Limb (tissue), 2 donors: ENCODE measurements at regions not wholly inside any gene's neighbourhood (a gene's known extent, or its start where the extent isn't known, plus 50 kb on each side); places are given as distances from the start of the nearest gene placed in this dataset.

Source experiments
- DNase-seq, 2 donors: peaks; one replicate each; pipeline ENCODE4 v3.0.0-alpha.2; 2016; ENCODE audit errors: extremely low spot score in 2 of 2

DNA sequence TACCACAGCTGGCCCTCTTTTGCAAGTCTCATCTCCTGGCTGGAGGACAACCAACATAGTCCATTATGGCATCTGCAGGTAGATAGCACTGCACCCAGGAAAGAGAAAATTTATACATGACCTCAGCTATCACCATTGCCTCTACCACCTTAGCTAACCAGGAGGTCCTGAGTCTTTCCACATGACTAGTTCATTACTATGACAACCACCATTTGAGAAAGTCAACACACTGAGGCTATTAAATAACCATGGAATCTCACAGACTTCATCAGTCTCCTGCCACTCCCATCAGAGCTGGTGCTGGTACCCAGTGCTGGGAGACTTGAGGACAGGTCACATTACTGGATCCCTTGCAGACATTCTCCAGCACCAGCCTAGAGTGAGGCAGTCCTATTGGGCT lies 285.9 kb downstream of the GBA3 start:
- DNase-seq = no peak

DNA sequence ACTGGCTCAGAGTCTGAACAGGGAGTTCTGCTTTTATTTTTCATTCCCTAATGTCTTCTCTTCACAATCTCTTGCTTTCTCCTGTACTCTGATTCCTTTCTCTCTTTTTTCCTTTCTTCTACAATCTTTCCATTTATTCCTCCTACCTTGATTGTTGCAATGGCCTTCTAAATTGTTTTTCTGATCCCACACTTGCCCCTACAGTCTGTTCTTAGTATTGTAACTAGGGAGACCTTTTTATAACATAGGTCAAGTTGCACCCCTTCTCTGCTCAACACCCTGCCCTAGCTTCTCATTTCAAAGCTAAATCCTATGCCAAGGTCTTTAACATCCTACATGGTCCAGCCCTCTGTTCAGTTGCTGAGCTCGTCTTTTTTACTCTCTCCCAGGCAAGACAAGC lies 277.9 kb downstream of the GBA3 start:
- DNase-seq = no peak

DNA sequence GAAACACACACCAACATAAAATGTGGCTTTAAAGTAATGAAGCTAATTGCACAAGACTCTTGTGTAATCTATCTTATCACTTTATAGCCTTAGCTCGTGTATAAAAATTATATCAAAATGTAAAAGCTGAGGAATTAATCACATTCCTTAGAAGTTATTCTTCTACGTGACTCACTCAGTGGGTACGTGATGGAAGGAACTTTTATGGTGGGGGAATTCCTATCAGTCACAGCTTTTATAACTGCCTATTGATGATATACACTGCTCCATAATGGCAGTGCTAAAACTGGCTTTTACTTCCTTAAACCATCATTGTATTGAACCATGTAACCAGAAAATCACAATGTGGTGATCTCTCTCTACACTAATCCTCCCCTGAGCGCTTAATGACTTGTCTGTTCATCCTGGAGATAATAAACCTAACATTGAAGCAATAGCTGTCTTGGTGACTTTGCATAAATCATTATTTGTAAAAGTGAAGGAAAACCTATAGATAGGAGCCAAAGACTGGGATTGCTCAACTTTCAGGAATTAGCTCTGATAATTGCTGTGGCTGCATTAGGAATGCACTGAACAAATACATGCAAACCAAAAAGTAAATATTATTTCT lies 276.7 kb downstream of the GBA3 start:
- DNase-seq = no peak

DNA sequence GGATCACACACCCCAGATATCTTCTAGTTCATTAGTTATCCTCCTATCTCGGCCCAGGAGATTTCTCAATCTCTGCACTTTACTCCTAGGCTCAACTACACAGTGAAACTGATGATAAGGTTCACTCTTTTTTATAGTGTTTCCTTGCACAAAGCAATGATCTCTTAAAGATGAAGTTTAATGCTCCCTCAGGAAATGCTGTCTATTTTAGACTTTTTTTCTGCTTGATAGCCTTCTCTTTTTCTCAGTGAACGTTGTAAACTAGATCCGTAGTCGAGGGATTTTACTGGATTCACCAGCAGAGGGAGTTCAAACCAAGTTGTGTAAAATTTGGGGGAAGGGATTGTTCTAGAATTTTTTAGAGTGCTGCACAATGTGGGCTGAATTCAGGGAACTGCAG lies 269.6 kb downstream of the GBA3 start:
- DNase-seq = peak in 1 of 2 donors; percentile 22

DNA sequence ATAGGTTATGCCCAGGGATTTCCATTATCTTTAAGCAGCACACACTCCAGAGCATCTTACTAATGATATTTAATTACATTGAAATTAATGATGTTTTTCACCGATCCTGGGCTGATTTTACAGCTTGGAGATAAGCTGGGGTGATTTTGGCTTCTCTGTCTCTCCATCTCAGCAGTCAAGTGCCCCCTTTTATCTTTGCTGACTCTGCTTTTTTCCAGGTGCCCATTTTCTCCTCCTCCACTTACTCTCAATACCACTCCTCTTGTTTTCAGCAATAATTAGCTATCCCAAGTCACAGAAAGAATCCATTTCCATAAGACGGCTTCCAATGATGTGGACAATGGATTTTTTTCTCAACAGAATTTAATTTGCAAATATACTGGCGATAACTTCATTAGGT lies 266.7 kb downstream of the GBA3 start:
- DNase-seq = no peak

DNA sequence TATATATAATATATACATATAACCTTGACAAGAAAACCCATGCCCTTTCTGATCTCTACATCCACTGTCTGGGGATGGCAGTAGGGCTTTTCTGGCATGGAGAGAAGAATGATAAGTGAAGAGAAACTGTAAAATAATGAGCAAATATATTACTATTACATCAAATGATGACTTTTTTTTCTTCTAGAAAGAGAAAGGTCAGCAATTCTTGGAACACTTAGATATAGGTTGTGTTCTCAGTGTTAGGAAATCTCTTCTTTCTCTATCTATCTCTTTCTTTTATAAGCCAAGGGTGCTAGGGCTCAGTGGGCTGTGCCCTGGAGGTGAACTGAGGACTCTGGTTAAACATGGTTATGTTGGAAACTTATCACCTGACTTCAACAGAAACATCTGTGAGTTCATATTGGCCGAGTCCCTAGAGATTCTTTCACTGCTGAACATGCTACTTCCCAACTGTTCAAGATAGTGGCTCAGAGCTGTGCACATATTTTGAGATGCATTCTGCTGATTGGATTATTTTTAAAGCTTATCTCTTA lies 265.1 kb downstream of the GBA3 start:
- no peak for DNase-seq

DNA sequence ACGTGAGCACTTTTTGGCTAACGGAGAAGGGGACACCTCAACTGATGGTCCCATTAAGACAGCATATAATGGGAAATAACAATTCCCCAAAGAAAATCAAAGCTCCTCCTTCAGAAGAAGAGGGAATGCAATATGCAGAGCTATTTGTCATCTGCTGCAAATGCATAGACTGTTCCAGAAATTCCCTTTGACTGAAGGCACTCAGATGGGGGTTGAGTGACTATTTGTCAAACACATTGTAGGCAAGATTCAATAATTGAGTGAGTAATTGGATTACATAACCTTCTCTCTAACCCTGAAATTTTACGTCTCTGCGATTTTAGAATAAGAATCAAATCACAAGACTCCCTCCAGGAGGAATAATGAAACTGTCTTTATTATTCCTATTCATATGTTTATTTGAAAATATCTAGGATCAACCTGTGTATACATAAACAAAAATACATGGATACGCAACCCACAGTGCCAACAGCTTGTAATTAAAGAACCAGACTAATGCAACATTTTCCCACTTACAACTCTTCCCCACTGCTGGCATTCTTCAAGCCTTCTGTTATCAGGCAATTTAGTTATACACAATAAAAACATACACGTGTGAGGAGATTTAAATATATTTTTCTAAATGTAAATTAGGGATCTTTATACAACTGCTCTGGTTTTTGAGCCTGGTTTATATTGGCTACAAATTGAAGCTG lies 256.6 kb downstream of the GBA3 start:
- DNase-seq = no peak

DNA sequence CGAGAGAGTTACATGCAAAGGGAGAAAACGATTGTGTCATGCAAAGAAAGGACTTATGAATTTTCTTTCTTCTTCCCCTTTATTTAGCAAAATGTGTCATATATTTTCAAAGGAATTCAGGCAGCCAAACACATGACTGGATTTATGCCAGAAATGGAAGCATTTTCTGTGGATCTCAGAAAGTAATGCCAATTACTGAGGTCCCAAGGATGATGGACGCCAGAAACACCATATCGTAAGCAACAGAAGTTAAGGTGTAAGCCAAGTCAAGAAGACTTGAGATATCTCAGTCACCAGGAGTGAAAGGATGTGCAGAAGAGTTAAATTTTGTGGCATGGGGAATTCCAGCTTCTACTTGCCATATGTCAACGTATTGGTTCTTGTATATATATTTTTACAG lies 255.1 kb downstream of the GBA3 start:
- DNase-seq = no peak

DNA sequence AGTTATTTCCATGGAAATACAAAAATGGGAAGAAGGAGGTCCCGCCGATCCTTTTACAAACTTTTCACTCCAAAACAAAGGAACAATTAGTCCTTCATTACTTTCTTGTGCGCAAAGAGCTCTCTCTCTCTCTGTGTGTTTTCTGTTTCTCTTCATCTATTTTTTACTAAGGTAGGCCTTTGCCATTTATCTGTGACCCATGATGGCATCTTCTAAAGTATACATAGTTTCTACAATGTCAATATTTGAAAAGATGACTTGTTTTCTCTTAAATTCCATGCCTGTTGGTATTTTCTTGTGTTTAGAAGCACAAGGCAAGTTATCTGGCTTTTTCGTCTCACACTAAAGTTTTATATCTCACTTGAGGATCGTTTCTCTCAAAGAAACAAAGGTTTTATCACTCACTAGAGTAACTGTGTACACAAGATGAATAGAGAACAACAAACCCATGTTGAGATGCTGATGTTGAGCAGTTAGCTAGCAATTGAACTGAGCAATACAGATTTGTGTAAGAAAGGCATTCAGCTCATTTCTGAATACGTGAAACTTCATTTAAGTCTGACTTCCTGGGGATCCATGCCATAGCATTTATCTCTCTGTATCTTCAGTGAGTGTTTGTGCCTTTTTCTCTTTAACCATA lies 250.3 kb downstream of the GBA3 start:
- no peak for DNase-seq

DNA sequence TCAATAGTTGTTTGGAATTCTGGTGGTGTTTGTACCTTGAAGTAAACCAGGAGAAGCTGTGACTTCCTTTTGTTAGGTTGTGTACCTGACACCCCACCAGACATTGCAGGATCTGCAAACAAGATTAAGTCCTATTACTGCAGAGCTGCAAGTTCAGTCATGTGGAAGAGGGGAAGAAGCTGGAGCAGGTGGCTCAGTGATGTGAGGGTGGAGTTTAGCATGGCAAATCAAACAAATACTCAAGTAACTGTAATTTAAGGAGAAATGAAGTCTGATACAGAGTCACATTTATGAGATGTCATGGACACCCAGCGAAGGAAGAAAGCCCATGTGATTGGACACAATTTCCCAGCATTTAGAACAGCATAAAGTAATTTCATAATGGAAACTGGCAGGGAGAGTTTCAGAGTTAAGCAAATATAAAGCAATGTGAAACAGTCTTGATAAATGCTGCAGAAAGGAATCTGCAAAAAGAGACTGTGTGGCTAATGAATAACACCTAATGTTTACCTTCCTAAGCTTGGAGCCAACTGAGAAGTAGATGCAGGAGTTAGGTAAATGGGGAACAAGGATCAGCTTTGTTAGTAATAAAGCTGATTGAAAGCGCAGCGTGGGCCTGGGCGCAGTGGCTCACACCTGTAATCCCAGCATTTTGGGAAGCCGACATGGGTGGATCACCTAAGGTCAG lies 249.1 kb downstream of the GBA3 start:
- no peak for DNase-seq

DNA sequence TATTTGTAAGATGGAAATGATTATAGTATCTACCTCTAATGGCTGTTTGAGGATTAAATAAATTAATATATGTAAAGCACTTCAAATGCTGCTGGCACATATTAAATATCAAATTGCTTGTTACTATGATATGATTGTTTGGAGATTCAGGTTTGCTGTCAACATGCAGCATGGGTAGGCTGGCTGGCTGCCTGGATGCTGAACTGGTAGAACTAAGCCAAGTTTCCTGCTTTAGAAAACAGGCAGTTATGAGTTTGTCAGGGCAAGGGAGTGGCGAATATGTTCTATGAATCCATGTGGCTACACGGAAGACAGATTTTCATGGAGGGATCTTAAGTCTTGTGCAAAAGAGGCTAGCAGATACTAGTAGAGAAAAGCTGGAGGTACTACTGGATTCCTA lies 239.6 kb downstream of the GBA3 start:
- DNase-seq = peak in 1 of 2 donors; percentile 6

DNA sequence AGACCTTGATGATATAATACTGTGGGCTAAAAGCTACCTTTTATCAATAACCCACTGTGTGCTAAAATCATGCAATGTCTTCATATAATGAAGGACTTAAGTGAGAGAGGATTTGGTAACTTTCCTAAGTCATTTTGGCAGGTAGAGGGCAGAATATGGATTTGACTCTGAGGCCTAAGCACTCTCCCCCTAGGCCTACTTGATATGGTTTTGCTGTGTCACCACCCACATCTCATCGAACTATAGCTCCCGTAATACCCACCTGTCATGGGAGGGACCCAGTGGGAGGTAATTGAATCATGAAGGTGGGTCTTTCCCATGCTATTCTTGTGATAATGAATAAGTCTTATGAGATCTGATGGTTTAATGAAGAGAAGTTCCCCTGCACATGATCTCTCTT lies 229.7 kb downstream of the GBA3 start:
- no peak for DNase-seq

DNA sequence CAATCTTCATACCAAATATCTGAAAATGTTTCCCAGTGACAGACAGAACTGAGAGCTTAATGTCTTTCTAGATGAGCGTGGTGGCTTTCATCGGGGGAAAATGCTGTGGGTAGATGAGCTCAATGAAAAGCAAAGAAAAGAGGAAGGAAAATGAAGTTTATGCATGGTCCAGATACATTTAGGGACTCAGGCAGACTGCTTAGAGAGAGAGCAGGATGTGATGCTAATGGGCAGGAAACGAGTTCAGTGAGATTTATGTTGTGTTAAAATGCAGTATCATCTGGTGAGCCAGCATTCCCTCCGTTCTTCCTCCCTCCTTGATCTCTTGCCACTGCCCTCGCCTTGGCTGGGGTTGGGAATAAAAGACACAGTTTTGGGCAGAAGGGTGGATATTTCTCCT lies 229.2 kb downstream of the GBA3 start:
- DNase-seq = no peak

DNA sequence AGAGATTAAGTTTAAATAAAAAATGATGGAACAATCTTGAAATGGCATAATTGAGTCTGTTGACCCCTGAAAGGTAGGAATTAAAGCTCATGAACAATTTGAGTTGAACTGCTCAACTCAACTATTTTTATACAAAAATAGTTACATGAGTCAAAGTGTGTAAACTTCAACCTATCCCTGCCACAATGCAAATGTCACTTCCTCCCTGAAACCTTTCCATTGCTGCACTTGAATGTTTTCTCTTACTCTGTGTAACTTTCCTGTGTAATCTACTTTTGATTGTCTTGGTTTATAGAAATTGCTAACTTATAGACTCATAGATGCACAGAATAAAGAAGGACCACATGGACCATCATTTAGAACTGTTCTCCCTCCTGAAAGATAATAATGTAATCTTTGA lies 218.5 kb downstream of the GBA3 start:
- DNase-seq = no peak

DNA sequence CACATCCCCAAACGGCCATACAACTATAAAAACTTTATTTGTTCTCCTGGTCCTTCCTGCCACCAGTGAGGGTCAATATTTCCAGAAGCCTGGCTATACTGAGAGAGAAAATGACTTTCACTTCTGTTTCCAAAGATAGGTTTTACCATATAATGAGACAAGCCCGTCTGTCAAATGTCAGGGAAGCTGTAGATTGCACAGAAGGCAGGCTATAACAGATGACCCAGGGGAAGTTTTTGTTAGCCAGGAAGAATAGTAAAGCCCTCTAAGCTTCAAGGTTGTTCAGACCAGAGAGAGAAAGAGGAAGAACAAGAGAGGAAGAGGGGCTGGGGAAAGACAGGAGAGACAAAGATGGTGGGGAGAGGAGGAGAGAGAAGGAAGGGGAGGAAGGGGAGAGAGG lies 217.5 kb downstream of the GBA3 start:
- DNase-seq = no peak

DNA sequence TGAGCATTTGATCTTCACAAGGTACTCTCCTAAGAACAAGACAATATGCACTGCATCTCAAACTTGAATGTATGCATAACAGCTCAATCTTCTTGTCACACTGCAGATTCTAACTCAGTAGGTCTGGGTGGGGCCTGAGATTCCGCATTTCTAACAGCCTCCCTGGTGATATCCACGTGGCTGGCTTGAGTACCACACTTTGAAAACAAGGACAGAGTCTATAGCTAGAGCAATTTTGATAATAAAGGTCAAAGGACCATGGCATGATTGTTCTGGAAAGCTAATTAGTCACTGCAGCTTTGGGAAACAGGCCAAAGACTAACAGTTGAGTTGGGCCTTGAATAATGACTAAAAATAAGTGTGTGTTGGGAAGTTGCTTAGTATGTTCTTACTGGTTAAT lies 213.3 kb downstream of the GBA3 start:
- no peak for DNase-seq

DNA sequence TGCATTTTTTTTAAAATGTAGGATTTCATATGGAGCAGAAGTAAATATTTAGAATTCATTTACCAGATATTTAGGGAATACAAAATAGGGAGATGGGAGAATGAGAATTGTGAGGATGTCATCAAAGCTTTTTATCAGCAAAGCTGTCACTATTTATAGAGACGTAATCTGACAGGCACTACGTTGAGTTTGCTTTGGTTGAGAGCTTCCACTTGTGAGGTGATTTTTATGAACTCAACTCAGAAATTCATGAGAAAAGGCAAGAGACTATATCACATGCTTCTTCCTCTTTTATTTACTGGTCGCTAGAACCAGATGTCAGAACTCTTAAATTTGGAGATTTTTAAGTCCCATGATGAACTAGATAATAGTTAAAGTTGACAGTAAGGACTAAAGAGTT lies 211.2 kb downstream of the GBA3 start:
- DNase-seq = no peak

DNA sequence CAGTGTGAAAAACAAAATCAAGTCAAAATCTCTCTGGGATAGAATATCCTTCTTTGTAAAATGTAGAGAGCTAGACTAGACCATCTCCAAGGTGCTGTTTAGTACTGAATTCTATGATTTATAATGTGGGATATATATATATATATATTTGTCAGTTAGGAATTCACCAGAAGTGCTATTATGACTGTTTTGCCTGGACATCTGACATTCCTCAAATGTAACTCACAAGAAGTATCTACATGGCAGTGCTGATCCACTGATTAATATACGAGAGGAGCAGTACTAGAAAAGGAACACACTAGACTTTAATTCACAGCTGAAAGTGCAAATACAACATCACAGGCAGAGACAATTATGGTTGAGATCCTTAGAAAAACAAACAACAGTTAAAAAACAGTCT lies 208.9 kb downstream of the GBA3 start:
- no peak for DNase-seq

DNA sequence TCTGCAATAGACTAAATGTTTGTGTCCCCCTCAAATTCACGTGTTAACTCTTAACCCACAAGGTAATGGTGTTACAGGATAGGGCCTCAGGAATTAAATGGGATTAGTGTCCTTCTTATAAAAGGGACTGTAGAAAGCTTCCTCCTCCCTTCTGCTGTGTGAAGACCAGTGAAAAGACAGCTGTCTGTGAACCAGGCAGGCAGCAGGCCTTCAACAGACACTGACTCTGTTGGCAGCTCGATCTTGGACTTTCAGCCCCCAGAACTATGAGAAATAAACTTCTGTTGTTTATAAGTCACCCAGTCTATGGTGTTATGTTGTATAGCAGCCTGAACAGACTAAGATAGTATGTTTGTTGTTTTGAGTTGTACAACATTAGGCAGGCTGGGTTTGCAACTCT lies 208.1 kb downstream of the GBA3 start:
- DNase-seq = no peak

DNA sequence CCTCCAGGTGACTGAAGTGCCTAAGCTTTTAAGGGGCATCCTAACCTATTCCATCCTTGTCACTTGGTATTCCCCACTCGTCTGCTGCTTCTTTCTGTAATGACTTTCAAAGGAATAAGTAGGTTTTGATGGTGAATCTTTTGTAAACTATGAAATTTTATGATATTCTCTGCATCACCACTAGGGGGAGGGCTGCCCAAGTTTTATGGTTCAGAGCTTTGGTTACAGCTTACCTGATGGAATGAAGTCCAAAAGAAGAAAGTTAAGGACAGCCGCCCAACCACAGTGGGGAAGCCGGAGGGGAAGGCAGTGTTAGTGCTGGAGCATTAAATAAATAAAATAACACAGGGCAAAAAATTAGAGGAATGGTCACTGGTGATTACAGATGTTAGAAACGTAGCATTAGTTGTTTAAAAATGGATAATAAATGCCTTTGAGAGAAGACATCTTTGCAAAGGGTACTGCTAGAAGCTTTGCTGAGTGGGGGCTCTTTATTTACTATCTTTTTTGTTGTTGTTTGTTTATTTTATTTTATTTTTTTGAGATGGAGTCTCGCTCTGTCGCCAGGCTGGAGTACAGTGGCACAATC lies 204.9 kb downstream of the GBA3 start:
- peak; percentile 45 to 57 for DNase-seq

DNA sequence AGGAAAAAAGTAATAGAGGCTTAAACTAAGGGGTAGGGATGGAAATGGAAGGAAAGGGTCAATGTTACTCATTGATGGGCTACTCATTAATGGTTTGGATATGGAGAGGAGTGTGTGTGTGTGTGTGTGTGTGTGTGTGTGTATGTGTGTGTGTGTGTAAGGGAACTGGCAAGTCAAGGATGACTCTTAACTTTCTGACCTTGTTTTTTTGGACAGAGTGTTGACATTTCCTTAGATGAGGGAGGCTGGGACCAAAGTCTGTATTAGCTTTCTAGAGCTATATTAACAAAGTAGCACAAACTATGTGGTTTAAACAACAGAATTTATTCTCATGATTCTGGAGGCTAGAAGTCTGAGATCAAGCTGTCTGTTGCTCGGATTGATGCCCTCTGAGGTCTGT lies 202.7 kb downstream of the GBA3 start:
- DNase-seq = no peak

DNA sequence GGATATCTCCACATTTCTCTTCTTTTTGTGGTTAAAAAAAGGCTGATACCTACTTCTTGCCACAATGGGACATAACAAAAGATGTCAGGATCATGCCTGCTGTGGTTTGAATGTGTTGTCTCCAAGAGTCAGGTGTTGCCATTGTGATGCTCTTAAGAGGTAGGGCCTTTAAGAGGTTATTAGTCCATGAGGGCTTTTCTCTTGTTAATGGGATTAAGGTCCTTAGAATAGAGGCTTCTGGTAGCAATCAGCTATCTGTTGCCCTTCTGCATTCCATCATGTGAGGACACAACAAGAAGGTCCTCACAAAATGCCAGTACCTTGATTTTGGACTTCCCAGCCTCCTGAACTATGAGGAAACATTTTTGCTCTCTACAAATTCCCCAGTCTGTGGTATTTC lies 191.4 kb downstream of the GBA3 start:
- DNase-seq = no peak
